GM12878 (cell line): ENCODE measurements at regions not wholly inside any gene's neighbourhood (a gene's known extent, or its start where the extent isn't known, plus 50 kb on each side); places are given as distances from the start of the nearest gene placed in this dataset.

Experiments
- SMARCA5 ChIP-seq: fragments of 450-650 bp; IDR thresholded peaks from 2 replicates; pipeline ENCODE4 v1.6.1; 2017; ENCODE audit warnings: mild to moderate bottlenecking
- TF ChIP-seq, protein P1 (sequence below), 3 experiments: IDR thresholded peaks in 2 of 3; conservative IDR thresholded peaks in 1 of 3; 2 replicates each; pipeline ENCODE4 v1.5.1; 2011; ENCODE audit warnings: low read depth in 3 of 3, low read length in 3 of 3, mild to moderate bottlenecking in 3 of 3, control low read depth in 2 of 3, moderate library complexity in 2 of 3, inconsistent platforms in 1 of 3, mixed read lengths in 1 of 3; ENCODE audit not compliant: control insufficient read depth in 2 of 3, insufficient read depth in 1 of 3; ENCODE audit errors: extremely low read depth in 1 of 3

DNA sequence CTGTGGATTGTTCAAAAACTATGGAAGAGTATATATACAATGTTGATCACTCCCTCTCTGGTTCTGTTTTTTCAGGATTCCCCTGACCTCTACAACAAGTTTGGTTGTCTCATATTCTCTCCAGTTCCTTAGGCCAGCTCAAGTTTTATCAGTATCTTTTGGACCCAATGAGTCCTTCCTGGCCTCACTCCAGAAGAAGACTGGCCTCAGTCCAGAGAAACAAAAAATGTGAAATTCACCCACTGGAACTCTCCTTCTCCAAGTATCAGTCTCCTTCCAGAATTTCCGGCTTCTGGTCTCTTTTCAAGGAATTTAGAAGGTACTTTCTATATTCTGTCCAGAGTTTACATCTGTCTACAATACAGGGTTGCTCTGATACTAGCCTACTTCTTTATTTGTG lies 537.8 kb upstream of the FTMT start:
- no peak for TF ChIP-seq SMARCA5
- TF ChIP-seq, protein P1, sequence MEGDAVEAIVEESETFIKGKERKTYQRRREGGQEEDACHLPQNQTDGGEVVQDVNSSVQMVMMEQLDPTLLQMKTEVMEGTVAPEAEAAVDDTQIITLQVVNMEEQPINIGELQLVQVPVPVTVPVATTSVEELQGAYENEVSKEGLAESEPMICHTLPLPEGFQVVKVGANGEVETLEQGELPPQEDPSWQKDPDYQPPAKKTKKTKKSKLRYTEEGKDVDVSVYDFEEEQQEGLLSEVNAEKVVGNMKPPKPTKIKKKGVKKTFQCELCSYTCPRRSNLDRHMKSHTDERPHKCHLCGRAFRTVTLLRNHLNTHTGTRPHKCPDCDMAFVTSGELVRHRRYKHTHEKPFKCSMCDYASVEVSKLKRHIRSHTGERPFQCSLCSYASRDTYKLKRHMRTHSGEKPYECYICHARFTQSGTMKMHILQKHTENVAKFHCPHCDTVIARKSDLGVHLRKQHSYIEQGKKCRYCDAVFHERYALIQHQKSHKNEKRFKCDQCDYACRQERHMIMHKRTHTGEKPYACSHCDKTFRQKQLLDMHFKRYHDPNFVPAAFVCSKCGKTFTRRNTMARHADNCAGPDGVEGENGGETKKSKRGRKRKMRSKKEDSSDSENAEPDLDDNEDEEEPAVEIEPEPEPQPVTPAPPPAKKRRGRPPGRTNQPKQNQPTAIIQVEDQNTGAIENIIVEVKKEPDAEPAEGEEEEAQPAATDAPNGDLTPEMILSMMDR (IDR thresholded peaks at IDR 0.05 in 2 of 3, conservative IDR thresholded peaks at IDR 0.05 in 1 of 3; ENCODE audit: control insufficient read depth in 2 of 3, extremely low read depth in 1 of 3, insufficient read depth in 1 of 3, low read depth in 3 of 3, low read length in 3 of 3), result no peak
